NCI-H748 (cell line): ENCODE measurements at regions not wholly inside any gene's neighbourhood (a gene's known extent, or its start where the extent isn't known, plus 50 kb on each side); places are given as distances from the start of the nearest gene placed in this dataset.

Experiments
- DNase-seq: peaks from one replicate; lab custom pipeline; 2025; ENCODE audit not compliant: unreplicated experiment; lab: John Stamatoyannopoulos, UW

DNA sequence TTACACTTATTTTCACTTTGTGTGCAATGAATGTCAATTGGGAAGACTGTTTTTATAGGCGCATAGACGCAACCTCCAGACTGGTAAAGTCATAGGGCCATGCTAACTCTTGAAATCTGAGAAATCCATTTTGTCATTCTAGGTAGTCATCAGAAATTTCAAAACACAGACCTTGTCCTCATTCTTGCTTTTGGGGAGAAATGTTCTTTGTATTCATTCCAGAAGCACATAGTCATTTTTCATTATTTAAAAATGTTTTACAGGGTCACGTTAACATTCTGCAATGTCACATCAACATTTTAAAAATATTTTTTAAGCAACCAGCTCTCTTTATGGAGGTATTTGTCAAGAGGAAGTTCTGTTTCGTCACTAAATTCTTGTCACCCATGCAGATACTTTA is 898.4 kb downstream of the PDCD6IP start:
- DNase-seq, result no peak

DNA sequence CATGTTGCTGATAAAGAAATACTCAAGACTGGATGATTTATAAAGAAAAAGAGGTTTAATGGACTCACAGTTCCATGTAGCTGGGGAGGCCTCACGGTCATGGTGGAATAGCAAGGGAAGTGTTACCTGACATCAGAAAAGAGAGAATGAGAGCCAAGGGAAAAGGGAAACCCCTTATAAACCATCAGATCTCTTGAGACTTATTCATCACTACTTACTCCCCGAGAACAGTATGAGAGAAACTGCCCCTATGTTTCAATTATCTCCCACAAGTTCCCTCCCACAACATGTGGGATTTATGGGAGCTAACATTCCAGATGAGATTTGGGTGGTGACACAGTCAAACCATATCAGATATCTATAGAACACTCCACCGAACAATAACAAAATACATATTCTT is 904.6 kb downstream of the PDCD6IP start:
- DNase-seq, result no peak

DNA sequence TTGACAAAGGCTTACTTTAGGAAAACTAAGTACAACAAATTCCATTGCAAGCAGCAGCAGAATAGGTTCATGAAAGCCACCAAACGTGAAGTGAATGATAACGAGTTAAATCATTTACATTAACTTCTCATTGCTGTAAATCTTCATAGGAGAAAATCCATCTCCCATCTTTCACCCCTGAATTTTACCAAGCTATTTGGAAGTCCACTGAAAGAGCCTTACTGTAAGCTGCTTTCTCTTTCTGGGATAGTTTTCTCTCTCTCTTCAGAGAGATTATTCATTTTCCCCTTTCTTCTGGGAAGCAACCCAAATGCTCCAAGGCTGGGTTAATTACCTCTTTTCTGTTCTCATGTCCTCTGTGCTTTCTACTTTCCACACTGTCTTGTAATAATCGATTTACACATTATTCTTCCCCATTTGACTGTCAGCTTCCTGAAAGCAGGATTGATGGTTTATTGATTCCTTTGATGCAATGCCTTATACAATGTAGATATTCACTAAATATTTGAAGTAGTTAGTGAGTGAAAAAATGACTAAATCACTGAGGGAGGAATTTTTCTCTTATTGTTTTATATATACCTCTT is 914.3 kb upstream of the ARPP21 start:
- no peak for DNase-seq

DNA sequence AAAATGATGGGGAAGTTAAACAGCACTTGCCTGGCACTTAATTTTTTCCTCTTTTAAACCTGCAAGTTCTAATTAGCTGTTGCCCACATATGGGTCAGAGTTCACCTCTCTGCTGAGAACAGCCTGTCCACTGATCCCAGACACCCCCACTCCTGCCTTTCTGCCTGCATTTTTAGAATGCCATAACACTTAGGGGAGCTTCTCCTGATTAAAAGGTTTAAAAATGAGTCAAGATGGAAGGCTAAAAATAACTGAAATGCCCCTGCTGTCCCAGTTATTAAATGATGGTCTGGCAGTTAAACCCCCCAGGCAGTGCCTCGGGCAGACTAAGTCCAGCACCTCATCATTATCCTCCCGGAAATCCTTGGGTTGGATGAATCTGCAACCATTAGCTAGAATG is 913.6 kb upstream of the ARPP21 start:
- no peak for DNase-seq

DNA sequence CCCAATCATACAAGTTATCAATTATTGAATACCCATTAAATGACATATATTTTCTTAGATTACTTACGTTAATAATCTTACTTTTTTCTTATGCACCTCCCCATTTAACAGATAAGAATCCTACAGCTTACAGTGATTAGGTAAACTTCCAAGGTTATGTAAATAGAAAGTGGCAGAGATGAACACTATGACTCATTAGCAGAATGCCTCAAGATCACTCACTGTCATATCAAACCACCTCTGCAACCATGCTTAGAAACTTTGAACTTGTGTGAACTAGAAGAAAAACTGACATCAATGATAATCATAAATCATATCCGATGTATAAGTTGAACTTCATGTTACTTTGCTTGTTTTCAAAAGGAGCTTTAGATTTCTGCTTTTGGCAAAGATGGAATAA is 911.6 kb upstream of the ARPP21 start:
- DNase-seq, result no peak

DNA sequence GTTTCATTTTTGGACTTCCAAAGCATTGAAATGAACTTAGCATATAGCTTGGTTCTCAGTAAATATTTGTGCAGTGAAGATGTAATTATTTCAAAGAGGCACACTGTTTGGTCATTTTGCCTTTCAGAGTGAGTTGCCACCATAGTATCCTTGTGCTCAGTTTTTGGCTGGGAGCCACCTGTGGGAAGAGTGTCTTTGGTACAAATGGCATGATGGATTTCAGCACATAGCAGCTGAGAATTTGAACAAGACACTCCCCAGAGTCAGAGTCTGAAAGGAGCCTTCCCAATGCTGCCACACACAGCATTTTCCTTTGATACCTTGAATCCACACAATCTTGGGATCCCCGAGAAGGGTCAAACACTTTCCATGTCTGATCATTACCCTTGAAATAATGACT is 897.2 kb upstream of the ARPP21 start:
- no peak for DNase-seq

DNA sequence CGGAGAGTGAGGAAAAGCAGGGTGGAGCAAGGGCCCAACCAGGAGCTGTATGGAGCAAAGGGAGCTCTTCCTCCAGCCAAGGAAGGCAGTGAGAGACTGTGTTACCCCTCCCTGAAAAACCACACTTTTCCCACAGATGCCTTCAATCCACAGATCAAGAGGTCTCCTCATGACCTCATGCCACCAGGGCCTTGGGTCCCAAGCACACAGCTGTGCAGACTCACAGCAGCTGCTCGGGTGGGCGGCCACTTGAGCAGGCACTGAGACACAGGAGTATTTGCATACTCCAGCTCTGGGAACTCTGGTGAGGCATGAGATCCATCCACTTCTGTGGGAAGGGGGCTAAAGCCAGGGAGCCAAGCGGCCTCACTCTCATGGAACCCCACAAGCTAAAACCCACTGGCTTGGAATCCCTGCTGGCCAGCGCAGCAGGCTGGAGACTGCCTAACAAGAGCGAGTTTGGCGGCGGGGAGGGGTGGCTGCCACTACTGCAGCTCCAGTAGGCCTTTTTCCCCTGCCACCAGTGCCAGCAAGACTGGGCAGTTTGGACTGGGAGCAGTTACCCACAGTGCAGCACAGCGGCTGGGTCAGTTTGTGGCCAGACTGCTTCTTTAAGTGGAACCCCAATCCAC is 880.6 kb upstream of the ARPP21 start:
- no peak for DNase-seq

DNA sequence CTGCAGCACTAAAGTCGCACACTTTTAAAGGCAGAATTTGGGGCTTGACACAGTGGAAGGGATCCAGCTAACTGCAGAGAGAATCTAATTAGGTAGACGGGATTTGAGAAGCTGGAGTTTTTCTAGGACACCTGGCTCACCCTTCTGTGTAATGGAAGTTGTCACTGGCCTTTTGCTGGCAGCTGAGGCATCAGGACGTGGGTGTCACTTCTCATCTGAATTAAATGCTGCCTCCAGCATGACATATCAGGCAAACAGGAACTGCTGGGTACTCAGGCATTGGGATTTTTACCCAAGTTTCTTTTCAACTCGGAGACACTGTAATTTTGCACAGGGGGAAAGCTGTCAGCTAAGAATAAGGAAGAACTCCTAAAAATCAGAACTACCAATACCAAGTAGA is 861.9 kb upstream of the ARPP21 start:
- DNase-seq, result no peak

DNA sequence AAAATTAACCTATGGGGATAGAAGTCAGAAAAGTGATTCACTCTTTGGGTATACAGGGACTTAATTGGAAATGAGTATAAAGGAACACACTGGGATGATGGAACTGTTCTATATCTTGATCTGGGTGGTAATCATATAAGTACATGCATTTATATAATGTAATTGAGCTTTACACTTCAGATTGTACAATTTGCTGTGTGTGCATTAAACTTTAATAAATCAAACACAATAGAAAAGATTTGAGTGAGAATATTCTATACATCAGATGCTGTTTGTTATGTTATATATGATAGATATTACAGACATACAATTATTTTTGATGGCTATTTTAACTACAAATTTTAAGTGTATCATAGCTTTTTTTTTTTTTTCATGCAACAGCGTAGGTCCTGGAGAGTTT is 860.2 kb upstream of the ARPP21 start:
- DNase-seq, result no peak

DNA sequence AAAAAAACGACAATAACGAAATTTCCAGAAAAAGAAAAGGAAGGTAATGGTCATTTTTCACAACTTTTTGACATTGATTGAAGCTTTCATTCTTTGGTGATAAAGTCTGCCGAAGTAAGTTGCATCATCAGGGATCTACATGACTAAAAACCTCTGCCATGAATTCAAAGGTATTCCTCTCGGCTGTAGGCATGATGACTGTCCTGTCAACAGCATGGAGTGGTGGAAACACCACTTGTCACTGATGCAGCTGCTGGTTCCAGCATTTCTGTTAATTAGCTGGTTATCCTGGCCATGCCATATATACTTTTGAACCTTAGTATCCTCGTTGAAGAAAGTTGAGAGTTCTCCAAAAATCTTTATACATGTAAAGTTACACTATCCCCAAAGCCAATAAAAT is 859.0 kb upstream of the ARPP21 start:
- DNase-seq, result no peak

DNA sequence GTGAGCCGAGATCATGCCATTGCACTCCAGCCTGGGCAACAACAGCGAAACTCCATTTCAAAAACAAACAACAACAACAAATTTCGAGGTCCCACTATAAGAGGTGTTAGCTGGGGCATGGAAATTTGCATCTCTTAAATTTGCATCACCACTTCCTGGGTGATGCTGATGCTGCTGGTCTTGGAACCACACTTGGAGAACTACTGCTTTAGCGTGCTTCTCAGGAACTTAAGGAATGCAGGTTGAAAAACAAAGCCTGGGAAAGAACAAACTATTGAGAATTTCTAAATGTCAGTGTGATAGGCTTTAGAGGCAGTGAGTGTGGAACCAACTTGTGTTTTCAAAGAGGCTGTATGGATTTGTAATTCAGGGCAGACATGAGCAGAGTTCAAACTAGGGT is 858.4 kb upstream of the ARPP21 start:
- DNase-seq, result no peak

DNA sequence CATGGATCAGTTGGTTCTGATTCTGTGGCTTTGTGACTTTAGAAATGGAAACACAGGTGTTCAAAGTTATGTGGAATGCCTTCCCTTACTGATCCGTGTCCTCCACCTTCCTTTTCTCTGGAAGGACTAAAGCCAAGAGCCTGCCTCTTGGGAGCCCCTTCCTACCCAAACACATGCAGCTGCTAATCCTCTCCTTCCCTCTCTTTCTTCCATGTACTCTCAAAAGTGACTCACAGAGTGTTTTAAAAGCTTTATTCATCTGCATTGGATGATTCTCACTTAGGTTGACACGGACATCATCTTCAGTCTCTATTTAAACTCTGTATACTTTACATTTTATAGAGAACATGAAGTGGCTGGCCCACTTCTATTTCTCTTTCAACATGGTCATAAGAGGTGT is 856.5 kb upstream of the ARPP21 start:
- no peak for DNase-seq

DNA sequence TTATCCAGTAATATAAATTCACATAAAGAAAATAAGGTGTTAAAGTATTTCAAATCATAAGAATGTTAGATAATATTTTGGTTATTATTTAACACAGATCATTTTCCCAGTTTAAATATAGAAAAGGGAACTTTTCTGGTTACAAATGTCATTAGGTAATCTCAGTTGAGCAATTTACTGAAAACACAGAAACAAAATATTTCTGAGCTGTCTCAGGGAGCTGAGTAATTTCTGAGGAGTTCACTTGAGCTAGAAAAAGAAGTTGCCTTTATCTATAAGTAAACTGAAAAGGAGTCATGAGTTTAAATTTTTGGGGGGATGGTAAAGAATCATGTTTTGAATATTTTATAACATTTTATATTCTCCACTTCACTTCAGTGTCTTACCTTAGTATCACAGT is 855.4 kb upstream of the ARPP21 start:
- DNase-seq, result no peak

DNA sequence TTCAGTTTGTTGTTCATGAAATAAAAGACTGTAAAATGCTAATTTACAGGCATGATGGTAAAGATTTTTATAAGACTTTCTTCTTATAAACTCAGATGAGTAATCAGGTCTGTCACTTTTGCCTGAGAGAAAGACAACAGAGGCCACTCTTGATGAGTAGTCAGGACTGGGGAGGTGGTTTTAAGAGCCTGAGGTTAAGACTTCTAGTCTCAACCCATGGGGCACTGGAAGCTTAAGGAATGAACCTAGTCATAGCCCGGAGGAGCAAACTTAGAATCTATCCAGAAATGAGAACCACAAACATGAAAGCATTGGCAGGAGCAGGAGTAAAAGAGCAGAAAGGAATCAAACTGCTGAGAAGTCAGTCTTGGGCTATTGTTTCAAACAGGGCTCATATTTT is 846.3 kb upstream of the ARPP21 start:
- no peak for DNase-seq

DNA sequence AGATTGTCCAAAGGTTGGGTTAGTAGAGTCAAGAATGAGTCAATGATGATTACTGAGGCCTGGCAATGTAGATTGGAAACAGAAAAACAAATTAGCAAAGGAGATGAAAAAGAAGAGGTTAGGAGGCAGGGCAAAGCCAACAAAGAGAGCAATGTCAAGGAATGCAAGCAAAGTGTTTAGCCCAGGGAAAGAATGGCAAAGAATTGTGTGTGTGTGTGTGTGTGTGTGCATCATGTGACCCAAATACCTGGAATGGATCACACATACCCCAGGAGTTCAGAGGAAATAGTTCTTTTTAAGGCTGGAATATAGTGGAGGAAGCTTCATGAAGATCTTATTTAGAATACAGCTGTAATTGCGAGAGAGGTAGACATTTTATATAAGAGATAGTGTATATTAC is 831.7 kb upstream of the ARPP21 start:
- no peak for DNase-seq

DNA sequence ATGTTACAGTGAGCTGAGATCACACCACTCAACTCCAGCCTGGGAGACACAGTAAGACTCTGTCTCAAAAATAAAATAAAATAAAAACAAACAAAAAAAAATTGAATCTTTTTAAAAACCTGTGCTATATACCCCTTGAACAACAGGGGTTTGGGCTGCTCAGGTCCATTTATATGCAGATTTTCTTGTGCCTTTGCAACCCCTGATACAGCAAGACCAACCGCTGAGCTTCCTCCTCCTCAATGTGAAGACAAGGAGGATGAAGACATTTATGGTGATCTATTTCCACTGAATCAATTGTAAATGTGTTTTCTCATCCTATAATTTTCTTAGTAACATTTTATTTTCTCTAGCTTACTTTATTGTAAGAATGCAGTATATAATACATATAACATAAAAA is 831.0 kb upstream of the ARPP21 start:
- no peak for DNase-seq

DNA sequence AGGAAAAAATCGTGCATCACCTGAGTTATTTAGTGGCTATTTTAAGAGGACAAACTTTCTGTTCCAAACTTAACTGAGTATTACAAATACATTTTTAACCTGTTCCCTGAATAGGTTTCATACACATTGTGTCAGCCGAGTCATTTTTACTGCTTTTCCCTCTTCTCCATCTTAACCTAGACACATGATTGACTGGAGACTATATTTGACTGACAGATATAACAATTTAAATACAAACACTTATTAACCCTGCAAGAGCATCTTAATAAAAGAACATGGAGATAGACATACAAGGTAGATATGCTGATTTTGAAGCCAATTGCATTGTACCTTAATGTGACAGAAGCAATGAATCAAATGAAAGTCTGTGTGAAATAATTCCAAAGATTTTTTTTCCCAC is 810.5 kb upstream of the ARPP21 start:
- no peak for DNase-seq

DNA sequence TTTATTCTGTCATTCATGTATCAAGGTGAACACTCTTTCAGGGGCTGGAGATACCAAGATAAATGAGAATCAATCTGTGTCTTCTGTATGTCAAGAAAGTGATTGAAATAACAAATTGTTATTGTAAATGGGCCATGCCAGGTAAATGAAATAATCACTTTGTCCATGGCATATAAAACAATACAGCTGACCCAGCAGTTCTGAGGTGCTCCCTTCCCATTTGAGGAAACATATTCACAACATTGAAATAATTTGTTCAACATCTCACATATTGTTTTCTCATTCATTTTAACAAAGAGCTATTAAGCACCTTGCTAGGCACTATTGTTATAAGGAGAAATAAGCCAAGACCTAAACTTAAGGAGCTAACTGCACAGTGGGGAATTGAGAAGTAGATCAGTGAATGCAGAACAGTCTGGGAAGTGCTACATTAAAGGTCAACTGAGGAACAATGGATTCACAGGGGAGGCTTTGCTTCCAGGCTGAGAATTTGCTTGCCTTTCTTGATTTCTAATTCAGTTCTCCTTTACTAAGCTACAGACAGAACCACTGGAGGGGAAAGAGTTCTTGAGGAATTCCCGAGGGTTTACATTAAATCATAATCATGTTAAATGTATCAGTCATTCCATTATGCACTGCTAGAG is 806.3 kb upstream of the ARPP21 start:
- no peak for DNase-seq

DNA sequence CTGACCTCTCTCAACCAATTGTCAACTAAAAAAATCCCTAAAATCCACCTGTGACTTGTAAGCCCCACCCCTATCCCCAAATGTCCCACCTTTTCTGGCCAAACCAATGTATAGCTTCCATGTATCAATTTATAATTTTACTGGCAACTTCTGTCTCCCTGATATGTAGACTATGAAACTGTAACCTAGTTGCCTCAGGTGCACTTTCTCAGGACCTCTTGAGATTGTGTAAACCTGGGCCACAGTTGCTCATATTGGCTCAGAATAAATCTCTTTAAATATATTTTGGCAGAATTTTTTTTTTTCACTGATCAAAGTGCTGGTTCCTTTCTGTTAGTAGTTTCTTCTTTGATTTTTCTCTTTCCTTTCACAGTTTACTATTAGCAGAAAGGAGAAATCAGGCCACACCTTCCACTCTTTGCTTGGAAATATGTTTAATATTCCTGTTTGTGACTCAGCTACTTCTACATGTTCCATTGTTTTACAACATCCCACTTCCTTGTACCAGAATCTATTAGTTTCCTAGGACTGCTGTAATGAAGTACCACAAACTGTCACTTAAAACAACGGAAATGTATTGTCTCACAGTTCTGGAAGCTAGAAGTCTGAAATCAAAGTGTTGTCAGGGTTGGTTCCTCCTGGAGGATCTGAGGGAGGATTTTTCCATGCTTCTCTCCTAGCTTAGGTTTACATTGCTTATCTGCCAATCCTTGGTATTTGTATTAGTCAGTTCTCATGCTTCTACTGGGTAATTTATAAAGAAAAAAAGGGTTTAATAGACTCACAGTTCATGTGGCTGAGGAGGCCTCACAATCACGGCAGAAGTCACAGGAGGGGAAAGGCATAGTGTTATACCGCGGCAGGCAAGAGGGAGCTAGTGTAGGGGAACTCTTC is 801.2 kb upstream of the ARPP21 start:
- DNase-seq, result no peak

DNA sequence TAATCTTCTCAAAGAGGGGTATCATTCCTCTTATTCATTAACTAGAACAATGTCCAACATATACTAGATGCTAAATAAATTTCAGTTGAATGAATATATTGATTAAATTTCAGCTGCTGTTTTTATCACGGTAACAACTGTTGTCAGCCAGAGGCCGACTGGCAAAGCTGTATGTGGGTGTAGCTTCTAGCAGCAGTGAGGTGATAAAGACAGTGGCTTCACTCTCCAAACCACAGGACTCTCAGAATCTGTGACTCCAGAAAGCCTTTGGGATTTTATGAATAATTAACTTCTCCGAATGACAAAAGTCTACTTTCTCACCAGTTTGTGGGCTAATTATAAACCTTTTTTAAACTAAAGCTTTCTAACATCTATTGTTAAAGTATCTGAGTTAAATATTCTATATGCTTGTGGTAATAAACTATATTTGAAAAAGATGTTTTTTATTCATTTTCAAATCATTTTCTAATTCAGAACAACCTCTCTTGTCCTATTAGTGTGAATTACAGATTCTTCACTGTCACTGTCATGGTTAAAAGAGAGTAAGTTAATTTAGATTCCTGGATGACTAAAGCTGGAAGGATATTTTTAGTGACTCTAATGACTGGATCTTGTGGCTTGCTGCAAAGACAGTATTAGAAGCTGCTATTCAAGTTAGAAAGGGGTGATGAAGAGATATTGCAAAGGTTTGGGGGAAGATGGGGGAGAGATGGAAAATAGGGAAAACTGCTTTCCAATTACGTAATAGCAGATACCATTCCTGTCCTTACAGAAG is 796.4 kb upstream of the ARPP21 start:
- DNase-seq, result peak; percentile 9

DNA sequence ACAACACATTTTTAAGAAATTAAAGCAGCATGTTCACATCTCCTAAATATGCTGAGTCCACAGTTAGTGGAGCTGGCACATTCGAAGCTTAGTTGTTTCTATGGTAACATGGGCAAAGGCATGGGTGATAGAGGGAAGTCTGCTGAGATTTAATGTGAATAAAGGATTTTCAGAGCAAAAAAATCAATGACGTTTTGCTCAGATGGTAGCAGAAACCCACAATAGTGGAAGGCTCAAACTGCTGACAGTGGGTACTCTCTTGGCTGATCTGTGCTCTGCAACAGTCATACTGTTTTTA is 795.1 kb upstream of the ARPP21 start:
- peak; percentile 7 for DNase-seq
